Activated naive CD8-positive, alpha-beta T cell treated with anti-CD3 and anti-CD28 coated beads for 36 hours (primary cell): ENCODE measurements at regions not wholly inside any gene's neighbourhood (a gene's known extent, or its start where the extent isn't known, plus 50 kb on each side); places are given as distances from the start of the nearest gene placed in this dataset.

Source experiments
- DNase-seq: peaks from one replicate; pipeline ENCODE4 v3.0.0; 2021
- H3K27ac Mint-ChIP-seq: one replicate; pipeline ENCODE4 v1.8.0; 2022; ENCODE audit warnings: mild to moderate bottlenecking, moderate library complexity, mixed read lengths
- H3K27me3 Mint-ChIP-seq: one replicate; pipeline ENCODE4 v1.8.0; 2022; ENCODE audit warnings: mild to moderate bottlenecking, mixed read lengths
- H3K36me3 Mint-ChIP-seq: one replicate; pipeline ENCODE4 v1.8.0; 2021; ENCODE audit warnings: mild to moderate bottlenecking, mixed read lengths
- H3K4me1 Mint-ChIP-seq: one replicate; pipeline ENCODE4 v1.8.0; 2021; ENCODE audit warnings: mixed read lengths
- H3K4me3 Mint-ChIP-seq: one replicate; pipeline ENCODE4 v1.8.0; 2022; ENCODE audit warnings: mild to moderate bottlenecking, moderate library complexity, mixed read lengths
- H3K9me3 Mint-ChIP-seq: one replicate; pipeline ENCODE4 v1.8.0; 2022; ENCODE audit warnings: mixed read lengths

- no peak overlapping the region for H3K27ac Mint-ChIP-seq
- peaks cover 10% of the 10 kb centered on the region for H3K27me3 Mint-ChIP-seq
- peaks cover 12% of the 10 kb centered on the region for H3K4me1 Mint-ChIP-seq
- DNase-seq = no peak
- H3K4me3 Mint-ChIP-seq = no peak overlapping the region
- H3K9me3 Mint-ChIP-seq = no peaks in the 10 kb centered on the region
- no peaks in the 10 kb centered on the region for H3K36me3 Mint-ChIP-seq
These were observed 437.0 kb downstream of the MATN1 start for GRCh38 chr1:30286241-30286987.

- H3K36me3 Mint-ChIP-seq = no peaks in the 10 kb centered on the region
- H3K27me3 Mint-ChIP-seq = peaks cover 5% of the 10 kb centered on the region
- DNase-seq = no peak
- no peak overlapping the region for H3K27ac Mint-ChIP-seq
- peaks cover 12% of the 10 kb centered on the region for H3K4me1 Mint-ChIP-seq
- H3K4me3 Mint-ChIP-seq = no peak overlapping the region
- no peaks in the 10 kb centered on the region for H3K9me3 Mint-ChIP-seq
These were observed 437.9 kb downstream of the MATN1 start for GRCh38 chr1:30285501-30285932.

DNA sequence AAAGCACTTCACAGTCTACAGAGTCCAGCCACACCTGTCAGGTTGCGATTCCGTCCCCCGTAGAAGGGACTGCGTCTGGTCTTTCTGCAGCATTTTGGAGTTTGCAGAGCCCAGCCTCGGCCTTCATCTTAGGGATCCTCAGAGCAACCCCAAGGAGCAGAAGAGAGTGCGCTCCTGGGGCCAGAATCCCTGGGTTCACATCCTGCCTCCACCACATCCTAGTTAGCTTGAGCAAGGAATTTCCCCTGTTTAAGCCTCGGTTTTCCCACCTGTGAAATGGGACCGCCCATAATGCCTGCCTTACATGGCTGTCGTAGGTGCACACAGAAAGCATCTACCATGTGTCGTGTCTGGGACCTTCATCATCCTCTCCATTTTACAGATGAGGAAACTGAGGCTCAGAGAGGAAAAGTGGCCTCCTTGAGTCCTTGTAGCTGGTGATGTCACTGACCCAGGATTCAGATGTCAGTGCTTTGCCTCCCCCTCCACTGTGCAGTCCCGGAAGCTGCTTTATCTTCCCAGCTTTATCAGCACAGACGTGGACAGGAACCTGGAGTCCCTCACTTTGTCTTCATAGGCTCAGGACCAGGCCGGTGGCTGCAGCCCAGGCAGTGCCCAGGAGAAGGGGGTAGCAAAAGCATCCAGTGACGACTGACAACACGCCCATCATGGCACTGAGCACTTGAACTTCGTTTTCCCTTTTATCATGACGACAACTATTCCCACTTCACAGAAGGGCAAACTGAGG lies 438.5 kb downstream of the MATN1 start:
- Mint-ChIP-seq H3K4me1 (peaks cover 12% of the 10 kb centered on the region), H3K36me3 (no peaks in the 10 kb centered on the region), H3K27ac (no peak overlapping the region), H3K9me3 (no peaks in the 10 kb centered on the region), H3K27me3 (peaks cover 3% of the 10 kb centered on the region), H3K4me3 (no peak overlapping the region)
- DNase-seq = no peak

DNA sequence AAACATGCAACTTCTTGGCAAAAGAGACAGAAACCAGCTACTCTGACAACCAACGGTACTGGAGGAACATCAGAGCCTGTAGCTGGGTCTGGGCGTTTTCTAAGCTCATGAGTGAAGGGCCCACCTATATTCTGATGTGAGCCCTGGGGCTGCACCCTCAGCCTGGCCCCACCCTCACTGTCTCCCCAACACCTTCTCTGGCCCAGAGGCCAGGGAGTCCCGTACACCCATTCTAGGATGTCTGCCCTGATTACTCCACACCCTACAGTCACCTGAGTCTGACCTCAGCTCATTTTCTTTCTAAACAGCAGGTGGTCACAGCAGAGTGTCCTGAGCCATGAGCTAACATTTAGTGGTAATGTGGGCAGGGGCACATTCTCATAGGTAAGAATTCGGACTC lies 439.2 kb downstream of the MATN1 start:
- H3K4me1 Mint-ChIP-seq = peaks cover 12% of the 10 kb centered on the region
- peaks cover 3% of the 10 kb centered on the region for H3K27me3 Mint-ChIP-seq
- H3K36me3 Mint-ChIP-seq = no peaks in the 10 kb centered on the region
- no peak overlapping the region for H3K4me3 Mint-ChIP-seq
- no peaks in the 10 kb centered on the region for H3K9me3 Mint-ChIP-seq
- H3K27ac Mint-ChIP-seq = no peak overlapping the region
- no peak for DNase-seq

- H3K4me1 Mint-ChIP-seq = peaks cover 12% of the 10 kb centered on the region
- no peaks in the 10 kb centered on the region for H3K36me3 Mint-ChIP-seq
- peaks cover 3% of the 10 kb centered on the region for H3K27me3 Mint-ChIP-seq
- H3K4me3 Mint-ChIP-seq = no peak overlapping the region
- H3K9me3 Mint-ChIP-seq = no peaks in the 10 kb centered on the region
- no peak for DNase-seq
- H3K27ac Mint-ChIP-seq = no peak overlapping the region
These were observed 440.0 kb downstream of the MATN1 start for GRCh38 chr1:30283199-30283962.

- Mint-ChIP-seq H3K27ac (no peak overlapping the region), H3K36me3 (no peaks in the 10 kb centered on the region), H3K9me3 (no peaks in the 10 kb centered on the region), H3K4me3 (no peak overlapping the region), H3K4me1 (peaks cover 12% of the 10 kb centered on the region), H3K27me3 (no peaks in the 10 kb centered on the region)
- DNase-seq = no peak
These were observed 442.8 kb downstream of the MATN1 start for GRCh38 chr1:30280572-30280971.

- peaks cover 7% of the 10 kb centered on the region for H3K4me1 Mint-ChIP-seq
- H3K4me3 Mint-ChIP-seq = no peak overlapping the region
- H3K9me3 Mint-ChIP-seq = no peaks in the 10 kb centered on the region
- no peak overlapping the region for H3K27ac Mint-ChIP-seq
- no peak for DNase-seq
- peaks cover 5% of the 10 kb centered on the region for H3K27me3 Mint-ChIP-seq
- H3K36me3 Mint-ChIP-seq = no peaks in the 10 kb centered on the region
These were observed 445.5 kb downstream of the MATN1 start for GRCh38 chr1:30277911-30278310.

DNA sequence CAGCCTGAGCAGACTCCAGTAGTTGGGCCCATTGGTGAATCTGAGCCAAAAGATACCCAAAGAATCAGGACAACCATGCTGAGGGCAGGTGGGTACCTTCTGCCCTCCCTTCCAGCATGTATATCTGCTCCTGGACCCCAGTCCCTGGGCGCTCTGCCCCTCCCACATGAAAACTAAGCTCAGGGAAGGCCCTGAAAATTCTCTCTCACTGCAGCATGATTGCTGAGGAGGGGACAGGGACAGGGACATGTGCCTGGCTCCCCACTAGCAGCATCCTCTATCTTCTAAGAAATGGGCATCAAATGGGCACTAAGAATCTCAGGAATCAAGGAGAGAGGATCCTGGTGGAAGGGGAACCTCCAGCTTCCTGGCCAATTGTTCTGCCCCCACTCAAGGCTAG lies 446.0 kb downstream of the MATN1 start:
- Mint-ChIP-seq H3K36me3 (no peaks in the 10 kb centered on the region), H3K9me3 (no peaks in the 10 kb centered on the region), H3K27ac (no peak overlapping the region), H3K27me3 (peaks cover 5% of the 10 kb centered on the region), H3K4me3 (no peak overlapping the region), H3K4me1 (peaks cover 7% of the 10 kb centered on the region)
- DNase-seq = no peak

GRCh38 chr1:30275926-30276764 lies 447.2 kb downstream of the MATN1 start:
- H3K4me3 Mint-ChIP-seq = no peak overlapping the region
- H3K4me1 Mint-ChIP-seq = no peaks in the 10 kb centered on the region
- DNase-seq = no peak
- no peak overlapping the region for H3K27ac Mint-ChIP-seq
- peaks cover 5% of the 10 kb centered on the region for H3K27me3 Mint-ChIP-seq
- H3K36me3 Mint-ChIP-seq = no peaks in the 10 kb centered on the region
- H3K9me3 Mint-ChIP-seq = no peaks in the 10 kb centered on the region

- H3K27ac Mint-ChIP-seq = no peak overlapping the region
- H3K36me3 Mint-ChIP-seq = no peaks in the 10 kb centered on the region
- no peaks in the 10 kb centered on the region for H3K4me1 Mint-ChIP-seq
- no peak for DNase-seq
- H3K27me3 Mint-ChIP-seq = peaks cover 5% of the 10 kb centered on the region
- no peaks in the 10 kb centered on the region for H3K9me3 Mint-ChIP-seq
- no peak overlapping the region for H3K4me3 Mint-ChIP-seq
These were observed 448.3 kb downstream of the MATN1 start for GRCh38 chr1:30274976-30275621.

DNA sequence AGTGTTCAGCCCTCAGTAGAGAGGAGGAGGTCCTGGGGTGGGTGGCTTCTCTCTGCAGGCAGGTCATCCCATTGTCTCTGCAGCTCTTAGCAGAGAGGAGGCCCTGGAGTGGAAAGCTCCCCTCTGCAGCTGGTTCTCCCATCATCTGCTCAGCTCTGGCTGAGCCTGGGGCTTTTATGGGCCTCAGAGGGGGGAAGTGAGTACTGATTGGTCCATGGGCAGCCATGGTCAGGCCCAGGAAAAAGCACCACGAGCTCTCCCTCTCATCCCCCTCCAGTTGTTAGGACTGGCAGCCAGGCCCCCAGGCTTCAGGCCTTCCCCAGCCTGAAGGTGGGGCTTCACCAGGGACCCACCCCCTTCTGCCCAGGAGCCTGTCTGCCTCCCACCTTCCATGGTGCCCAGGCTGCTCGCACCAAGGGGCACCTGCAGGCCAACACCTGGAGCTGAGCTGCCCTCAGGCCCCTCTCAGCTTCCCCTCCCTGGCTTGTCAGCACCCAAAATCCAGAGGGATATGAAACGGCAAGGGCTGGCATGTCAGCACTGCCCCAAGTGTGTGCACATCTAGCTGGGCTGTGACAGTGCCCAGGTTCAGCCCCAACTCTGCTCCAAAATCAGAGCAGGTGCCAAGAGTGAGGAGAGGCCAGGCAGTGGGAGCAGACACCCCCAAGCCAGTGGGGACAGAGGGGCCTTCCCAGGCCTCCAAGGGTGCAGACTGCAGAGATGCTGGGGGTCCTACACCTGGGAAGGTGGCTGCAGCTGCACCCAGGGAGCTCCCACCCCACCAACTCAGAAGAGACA lies 449.0 kb downstream of the MATN1 start:
- H3K9me3 Mint-ChIP-seq = no peaks in the 10 kb centered on the region
- no peak for DNase-seq
- no peak overlapping the region for H3K27ac Mint-ChIP-seq
- no peaks in the 10 kb centered on the region for H3K4me1 Mint-ChIP-seq
- peaks cover 5% of the 10 kb centered on the region for H3K27me3 Mint-ChIP-seq
- no peak overlapping the region for H3K4me3 Mint-ChIP-seq
- no peaks in the 10 kb centered on the region for H3K36me3 Mint-ChIP-seq

GRCh38 chr1:30273456-30273855 lies 449.9 kb downstream of the MATN1 start:
- Mint-ChIP-seq H3K36me3 (no peaks in the 10 kb centered on the region), H3K4me3 (no peak overlapping the region), H3K27ac (no peak overlapping the region), H3K27me3 (peaks cover 11% of the 10 kb centered on the region), H3K4me1 (no peaks in the 10 kb centered on the region), H3K9me3 (no peaks in the 10 kb centered on the region)
- no peak for DNase-seq

- no peak for DNase-seq
- Mint-ChIP-seq H3K27me3 (peaks cover 11% of the 10 kb centered on the region), H3K27ac (no peak overlapping the region), H3K9me3 (no peaks in the 10 kb centered on the region), H3K36me3 (no peaks in the 10 kb centered on the region), H3K4me3 (no peak overlapping the region), H3K4me1 (no peaks in the 10 kb centered on the region)
These were observed 450.4 kb downstream of the MATN1 start for GRCh38 chr1:30273021-30273325.
